ENCODE measurements at regions not wholly inside any gene's neighbourhood (a gene's known extent, or its start where the extent isn't known, plus 50 kb on each side); places are given as distances from the start of the nearest gene placed in this dataset.

GRCh38 chr2:40558761-40559160 lies 106.9 kb upstream of the SLC8A1 start:
- no peak for TF ChIP-seq MAX (IDR thresholded peaks at IDR 0.05; ENCODE audit: low read depth, low read length)
- TF ChIP-seq, protein P1, sequence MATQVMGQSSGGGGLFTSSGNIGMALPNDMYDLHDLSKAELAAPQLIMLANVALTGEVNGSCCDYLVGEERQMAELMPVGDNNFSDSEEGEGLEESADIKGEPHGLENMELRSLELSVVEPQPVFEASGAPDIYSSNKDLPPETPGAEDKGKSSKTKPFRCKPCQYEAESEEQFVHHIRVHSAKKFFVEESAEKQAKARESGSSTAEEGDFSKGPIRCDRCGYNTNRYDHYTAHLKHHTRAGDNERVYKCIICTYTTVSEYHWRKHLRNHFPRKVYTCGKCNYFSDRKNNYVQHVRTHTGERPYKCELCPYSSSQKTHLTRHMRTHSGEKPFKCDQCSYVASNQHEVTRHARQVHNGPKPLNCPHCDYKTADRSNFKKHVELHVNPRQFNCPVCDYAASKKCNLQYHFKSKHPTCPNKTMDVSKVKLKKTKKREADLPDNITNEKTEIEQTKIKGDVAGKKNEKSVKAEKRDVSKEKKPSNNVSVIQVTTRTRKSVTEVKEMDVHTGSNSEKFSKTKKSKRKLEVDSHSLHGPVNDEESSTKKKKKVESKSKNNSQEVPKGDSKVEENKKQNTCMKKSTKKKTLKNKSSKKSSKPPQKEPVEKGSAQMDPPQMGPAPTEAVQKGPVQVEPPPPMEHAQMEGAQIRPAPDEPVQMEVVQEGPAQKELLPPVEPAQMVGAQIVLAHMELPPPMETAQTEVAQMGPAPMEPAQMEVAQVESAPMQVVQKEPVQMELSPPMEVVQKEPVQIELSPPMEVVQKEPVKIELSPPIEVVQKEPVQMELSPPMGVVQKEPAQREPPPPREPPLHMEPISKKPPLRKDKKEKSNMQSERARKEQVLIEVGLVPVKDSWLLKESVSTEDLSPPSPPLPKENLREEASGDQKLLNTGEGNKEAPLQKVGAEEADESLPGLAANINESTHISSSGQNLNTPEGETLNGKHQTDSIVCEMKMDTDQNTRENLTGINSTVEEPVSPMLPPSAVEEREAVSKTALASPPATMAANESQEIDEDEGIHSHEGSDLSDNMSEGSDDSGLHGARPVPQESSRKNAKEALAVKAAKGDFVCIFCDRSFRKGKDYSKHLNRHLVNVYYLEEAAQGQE (IDR thresholded peaks at IDR 0.05; ENCODE audit: low read depth, low read length) = no peak
- TF ChIP-seq, protein P2, sequence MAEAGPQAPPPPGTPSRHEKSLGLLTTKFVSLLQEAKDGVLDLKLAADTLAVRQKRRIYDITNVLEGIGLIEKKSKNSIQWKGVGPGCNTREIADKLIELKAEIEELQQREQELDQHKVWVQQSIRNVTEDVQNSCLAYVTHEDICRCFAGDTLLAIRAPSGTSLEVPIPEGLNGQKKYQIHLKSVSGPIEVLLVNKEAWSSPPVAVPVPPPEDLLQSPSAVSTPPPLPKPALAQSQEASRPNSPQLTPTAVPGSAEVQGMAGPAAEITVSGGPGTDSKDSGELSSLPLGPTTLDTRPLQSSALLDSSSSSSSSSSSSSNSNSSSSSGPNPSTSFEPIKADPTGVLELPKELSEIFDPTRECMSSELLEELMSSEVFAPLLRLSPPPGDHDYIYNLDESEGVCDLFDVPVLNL (IDR thresholded peaks at IDR 0.05; ENCODE audit: low read depth, low read length) = no peak
- TF ChIP-seq, protein P3, sequence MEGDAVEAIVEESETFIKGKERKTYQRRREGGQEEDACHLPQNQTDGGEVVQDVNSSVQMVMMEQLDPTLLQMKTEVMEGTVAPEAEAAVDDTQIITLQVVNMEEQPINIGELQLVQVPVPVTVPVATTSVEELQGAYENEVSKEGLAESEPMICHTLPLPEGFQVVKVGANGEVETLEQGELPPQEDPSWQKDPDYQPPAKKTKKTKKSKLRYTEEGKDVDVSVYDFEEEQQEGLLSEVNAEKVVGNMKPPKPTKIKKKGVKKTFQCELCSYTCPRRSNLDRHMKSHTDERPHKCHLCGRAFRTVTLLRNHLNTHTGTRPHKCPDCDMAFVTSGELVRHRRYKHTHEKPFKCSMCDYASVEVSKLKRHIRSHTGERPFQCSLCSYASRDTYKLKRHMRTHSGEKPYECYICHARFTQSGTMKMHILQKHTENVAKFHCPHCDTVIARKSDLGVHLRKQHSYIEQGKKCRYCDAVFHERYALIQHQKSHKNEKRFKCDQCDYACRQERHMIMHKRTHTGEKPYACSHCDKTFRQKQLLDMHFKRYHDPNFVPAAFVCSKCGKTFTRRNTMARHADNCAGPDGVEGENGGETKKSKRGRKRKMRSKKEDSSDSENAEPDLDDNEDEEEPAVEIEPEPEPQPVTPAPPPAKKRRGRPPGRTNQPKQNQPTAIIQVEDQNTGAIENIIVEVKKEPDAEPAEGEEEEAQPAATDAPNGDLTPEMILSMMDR (IDR thresholded peaks at IDR 0.05 in 2 of 3, conservative IDR thresholded peaks at IDR 0.05 in 1 of 3; ENCODE audit: control insufficient read depth in 2 of 3, extremely low read depth in 1 of 3, insufficient read depth in 1 of 3, low read depth in 3 of 3, low read length in 3 of 3) = no peak
- TF ChIP-seq, protein P4, sequence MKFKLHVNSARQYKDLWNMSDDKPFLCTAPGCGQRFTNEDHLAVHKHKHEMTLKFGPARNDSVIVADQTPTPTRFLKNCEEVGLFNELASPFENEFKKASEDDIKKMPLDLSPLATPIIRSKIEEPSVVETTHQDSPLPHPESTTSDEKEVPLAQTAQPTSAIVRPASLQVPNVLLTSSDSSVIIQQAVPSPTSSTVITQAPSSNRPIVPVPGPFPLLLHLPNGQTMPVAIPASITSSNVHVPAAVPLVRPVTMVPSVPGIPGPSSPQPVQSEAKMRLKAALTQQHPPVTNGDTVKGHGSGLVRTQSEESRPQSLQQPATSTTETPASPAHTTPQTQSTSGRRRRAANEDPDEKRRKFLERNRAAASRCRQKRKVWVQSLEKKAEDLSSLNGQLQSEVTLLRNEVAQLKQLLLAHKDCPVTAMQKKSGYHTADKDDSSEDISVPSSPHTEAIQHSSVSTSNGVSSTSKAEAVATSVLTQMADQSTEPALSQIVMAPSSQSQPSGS (IDR thresholded peaks at IDR 0.05; ENCODE audit: low read length) = no peak
- no peak for TF ChIP-seq RFX5 (IDR thresholded peaks at IDR 0.05; ENCODE audit: low read depth, low read length)
- no peak for TF ChIP-seq SUPT20H (IDR thresholded peaks at IDR 0.05; ENCODE audit: borderline replicate concordance, control insufficient read depth, low read depth, low read length)
- no peak for TF ChIP-seq ZBTB33 (IDR thresholded peaks at IDR 0.05)
- TF ChIP-seq, protein P5, sequence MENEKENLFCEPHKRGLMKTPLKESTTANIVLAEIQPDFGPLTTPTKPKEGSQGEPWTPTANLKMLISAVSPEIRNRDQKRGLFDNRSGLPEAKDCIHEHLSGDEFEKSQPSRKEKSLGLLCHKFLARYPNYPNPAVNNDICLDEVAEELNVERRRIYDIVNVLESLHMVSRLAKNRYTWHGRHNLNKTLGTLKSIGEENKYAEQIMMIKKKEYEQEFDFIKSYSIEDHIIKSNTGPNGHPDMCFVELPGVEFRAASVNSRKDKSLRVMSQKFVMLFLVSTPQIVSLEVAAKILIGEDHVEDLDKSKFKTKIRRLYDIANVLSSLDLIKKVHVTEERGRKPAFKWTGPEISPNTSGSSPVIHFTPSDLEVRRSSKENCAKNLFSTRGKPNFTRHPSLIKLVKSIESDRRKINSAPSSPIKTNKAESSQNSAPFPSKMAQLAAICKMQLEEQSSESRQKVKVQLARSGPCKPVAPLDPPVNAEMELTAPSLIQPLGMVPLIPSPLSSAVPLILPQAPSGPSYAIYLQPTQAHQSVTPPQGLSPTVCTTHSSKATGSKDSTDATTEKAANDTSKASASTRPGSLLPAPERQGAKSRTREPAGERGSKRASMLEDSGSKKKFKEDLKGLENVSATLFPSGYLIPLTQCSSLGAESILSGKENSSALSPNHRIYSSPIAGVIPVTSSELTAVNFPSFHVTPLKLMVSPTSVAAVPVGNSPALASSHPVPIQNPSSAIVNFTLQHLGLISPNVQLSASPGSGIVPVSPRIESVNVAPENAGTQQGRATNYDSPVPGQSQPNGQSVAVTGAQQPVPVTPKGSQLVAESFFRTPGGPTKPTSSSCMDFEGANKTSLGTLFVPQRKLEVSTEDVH (IDR thresholded peaks at IDR 0.05; ENCODE audit: low read depth, partially characterized antibody) = no peak
- TF ChIP-seq, protein P6, sequence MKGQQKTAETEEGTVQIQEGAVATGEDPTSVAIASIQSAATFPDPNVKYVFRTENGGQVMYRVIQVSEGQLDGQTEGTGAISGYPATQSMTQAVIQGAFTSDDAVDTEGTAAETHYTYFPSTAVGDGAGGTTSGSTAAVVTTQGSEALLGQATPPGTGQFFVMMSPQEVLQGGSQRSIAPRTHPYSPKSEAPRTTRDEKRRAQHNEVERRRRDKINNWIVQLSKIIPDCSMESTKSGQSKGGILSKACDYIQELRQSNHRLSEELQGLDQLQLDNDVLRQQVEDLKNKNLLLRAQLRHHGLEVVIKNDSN (IDR thresholded peaks at IDR 0.05; ENCODE audit: borderline replicate concordance, extremely low read length, insufficient read depth, low read depth, low read length) = no peak
- TF ChIP-seq SIX5 (IDR thresholded peaks at IDR 0.05; ENCODE audit: low read depth, low read length, severe bottlenecking) = no peak
- no peak for TF ChIP-seq YY1 (IDR thresholded peaks at IDR 0.05; ENCODE audit: low read depth, low read length)

Data from GM12878 (cell line).